ENCODE measurements at regions not wholly inside any gene's neighbourhood (a gene's known extent, or its start where the extent isn't known, plus 50 kb on each side); places are given as distances from the start of the nearest gene placed in this dataset.
"Not testable (repeated sequence)": the region's sequence is repeated elsewhere in the genome, so short reads cannot be mapped to it uniquely, and the experiment has no call there.

GRCh38 chr4:110854021-110854678 lies 231.3 kb upstream of the PITX2 start:
- Histone ChIP-seq H3K9me3 (ENCODE audit: control insufficient read depth, insufficient read depth, low read length) (no peaks in the 10 kb centered on the region), H3K4me3 (ENCODE audit: low read length) (no peak overlapping the region), H3K27me3 (ENCODE audit: control insufficient read depth, insufficient read depth, low read length) (no peaks in the 10 kb centered on the region), H3K4me1 (ENCODE audit: control insufficient read depth, insufficient read depth, low read length) (no peaks in the 10 kb centered on the region), H3K27ac (ENCODE audit: low read length) (no peak overlapping the region), H3K36me3 (ENCODE audit: control insufficient read depth, insufficient read depth, low read length) (no peaks in the 10 kb centered on the region)
- DNase-seq (ENCODE audit: low read depth, low spot score): no peak
- WGBS (ENCODE audit: insufficient coverage, insufficient read length): no CpG with 5 or more reads among the region's 6 CpGs

- no peaks in the 10 kb centered on the region for H3K36me3 ChIP-seq (ENCODE audit: control insufficient read depth, insufficient read depth, low read length)
- no peaks in the 10 kb centered on the region for H3K4me1 ChIP-seq (ENCODE audit: control insufficient read depth, insufficient read depth, low read length)
- H3K9me3 ChIP-seq (ENCODE audit: control insufficient read depth, insufficient read depth, low read length): no peaks in the 10 kb centered on the region
- no CpG with 5 or more reads among the region's 6 CpGs for WGBS (ENCODE audit: insufficient coverage, insufficient read length)
- no peak overlapping the region for H3K27ac ChIP-seq (ENCODE audit: low read length)
- no peaks in the 10 kb centered on the region for H3K27me3 ChIP-seq (ENCODE audit: control insufficient read depth, insufficient read depth, low read length)
- H3K4me3 ChIP-seq (ENCODE audit: low read length): no peak overlapping the region
- DNase-seq (ENCODE audit: low read depth, low spot score): no peak
Observed at GRCh38 chr4:110860125-110860524, 237.2 kb upstream of the PITX2 start.

GRCh38 chr4:110860901-110861300 lies 238.0 kb upstream of the PITX2 start:
- H3K36me3 ChIP-seq (ENCODE audit: control insufficient read depth, insufficient read depth, low read length): no peaks in the 10 kb centered on the region
- no peaks in the 10 kb centered on the region for H3K9me3 ChIP-seq (ENCODE audit: control insufficient read depth, insufficient read depth, low read length)
- no CpG with 5 or more reads among the region's 1 CpG for WGBS (ENCODE audit: insufficient coverage, insufficient read length)
- no peak for DNase-seq (ENCODE audit: low read depth, low spot score)
- H3K4me3 ChIP-seq (ENCODE audit: low read length): no peak overlapping the region
- H3K4me1 ChIP-seq (ENCODE audit: control insufficient read depth, insufficient read depth, low read length): no peaks in the 10 kb centered on the region
- H3K27ac ChIP-seq (ENCODE audit: low read length): no peak overlapping the region
- no peaks in the 10 kb centered on the region for H3K27me3 ChIP-seq (ENCODE audit: control insufficient read depth, insufficient read depth, low read length)

- Histone ChIP-seq H3K27me3 (ENCODE audit: control insufficient read depth, insufficient read depth, low read length) (no peaks in the 10 kb centered on the region), H3K36me3 (ENCODE audit: control insufficient read depth, insufficient read depth, low read length) (no peaks in the 10 kb centered on the region), H3K4me1 (ENCODE audit: control insufficient read depth, insufficient read depth, low read length) (no peaks in the 10 kb centered on the region), H3K27ac (ENCODE audit: low read length) (no peak overlapping the region), H3K4me3 (ENCODE audit: low read length) (no peak overlapping the region), H3K9me3 (ENCODE audit: control insufficient read depth, insufficient read depth, low read length) (no peaks in the 10 kb centered on the region)
- no CpG with 5 or more reads among the region's 1 CpG for WGBS (ENCODE audit: insufficient coverage, insufficient read length)
- DNase-seq (ENCODE audit: low read depth, low spot score): no peak
Observed at GRCh38 chr4:110865611-110866259, 242.9 kb upstream of the PITX2 start.

- H3K4me3 ChIP-seq (ENCODE audit: low read length): no peak overlapping the region
- WGBS (ENCODE audit: insufficient coverage, insufficient read length): no CpG with 5 or more reads among the region's 3 CpGs
- DNase-seq (ENCODE audit: low read depth, low spot score): no peak
Observed at GRCh38 chr4:110867251-110867960, 244.5 kb upstream of the PITX2 start.

GRCh38 chr4:110867981-110868720 lies 245.3 kb upstream of the PITX2 start:
- WGBS (ENCODE audit: insufficient coverage, insufficient read length): no CpG with 5 or more reads among the region's 2 CpGs
- Histone ChIP-seq H3K27me3 (ENCODE audit: control insufficient read depth, insufficient read depth, low read length) (no peaks in the 10 kb centered on the region), H3K9me3 (ENCODE audit: control insufficient read depth, insufficient read depth, low read length) (no peaks in the 10 kb centered on the region), H3K4me1 (ENCODE audit: control insufficient read depth, insufficient read depth, low read length) (no peaks in the 10 kb centered on the region), H3K27ac (ENCODE audit: low read length) (no peak overlapping the region), H3K36me3 (ENCODE audit: control insufficient read depth, insufficient read depth, low read length) (no peaks in the 10 kb centered on the region), H3K4me3 (ENCODE audit: low read length) (no peak overlapping the region)
- DNase-seq (ENCODE audit: low read depth, low spot score): no peak

More at GRCh38 chr4:110867251-110867960, 244.5 kb upstream of the PITX2 start:
- H3K27me3 ChIP-seq (ENCODE audit: control insufficient read depth, insufficient read depth, low read length): no peaks in the 10 kb centered on the region
- H3K27ac ChIP-seq (ENCODE audit: low read length): no peak overlapping the region
- no peaks in the 10 kb centered on the region for H3K36me3 ChIP-seq (ENCODE audit: control insufficient read depth, insufficient read depth, low read length)
- no peaks in the 10 kb centered on the region for H3K9me3 ChIP-seq (ENCODE audit: control insufficient read depth, insufficient read depth, low read length)
- no peaks in the 10 kb centered on the region for H3K4me1 ChIP-seq (ENCODE audit: control insufficient read depth, insufficient read depth, low read length)

- Histone ChIP-seq H3K9me3 (ENCODE audit: control insufficient read depth, insufficient read depth, low read length) (no peaks in the 10 kb centered on the region), H3K27ac (ENCODE audit: low read length) (no peak overlapping the region), H3K27me3 (ENCODE audit: control insufficient read depth, insufficient read depth, low read length) (no peaks in the 10 kb centered on the region), H3K4me1 (ENCODE audit: control insufficient read depth, insufficient read depth, low read length) (no peaks in the 10 kb centered on the region), H3K4me3 (ENCODE audit: low read length) (no peak overlapping the region), H3K36me3 (ENCODE audit: control insufficient read depth, insufficient read depth, low read length) (no peaks in the 10 kb centered on the region)
- WGBS (ENCODE audit: insufficient coverage, insufficient read length): no CpG with 5 or more reads among the region's 2 CpGs
- DNase-seq (ENCODE audit: low read depth, low spot score): no peak
Observed at GRCh38 chr4:110869114-110869513, 246.2 kb upstream of the PITX2 start.

GRCh38 chr4:110869862-110870572 lies 247.1 kb upstream of the PITX2 start:
- no CpG with 5 or more reads among the region's 1 CpG for WGBS (ENCODE audit: insufficient coverage, insufficient read length)
- Histone ChIP-seq H3K36me3 (ENCODE audit: control insufficient read depth, insufficient read depth, low read length) (no peaks in the 10 kb centered on the region), H3K4me1 (ENCODE audit: control insufficient read depth, insufficient read depth, low read length) (no peaks in the 10 kb centered on the region), H3K9me3 (ENCODE audit: control insufficient read depth, insufficient read depth, low read length) (no peaks in the 10 kb centered on the region), H3K27me3 (ENCODE audit: control insufficient read depth, insufficient read depth, low read length) (no peaks in the 10 kb centered on the region), H3K27ac (ENCODE audit: low read length) (no peak overlapping the region), H3K4me3 (ENCODE audit: low read length) (no peak overlapping the region)
- DNase-seq (ENCODE audit: low read depth, low spot score): no peak

GRCh38 chr4:110876214-110876613 lies 253.3 kb upstream of the PITX2 start:
- not testable (repeated sequence) for H3K27me3 ChIP-seq (ENCODE audit: control insufficient read depth, insufficient read depth, low read length)
- WGBS (ENCODE audit: insufficient coverage, insufficient read length): no CpG with 5 or more reads among the region's 18 CpGs
- H3K4me3 ChIP-seq (ENCODE audit: low read length): peak overlapping the region; percentile 8; the same call in 1 of the 2 replicates

GRCh38 chr4:110876866-110877265 lies 254.0 kb upstream of the PITX2 start:
- H3K4me3 ChIP-seq (ENCODE audit: low read length): no peak overlapping the region
- H3K36me3 ChIP-seq (ENCODE audit: control insufficient read depth, insufficient read depth, low read length): no peaks in the 10 kb centered on the region
- no CpG with 5 or more reads among the region's 1 CpG for WGBS (ENCODE audit: insufficient coverage, insufficient read length)
- no peak overlapping the region for H3K27ac ChIP-seq (ENCODE audit: low read length)
- H3K4me1 ChIP-seq (ENCODE audit: control insufficient read depth, insufficient read depth, low read length): no peaks in the 10 kb centered on the region
- H3K27me3 ChIP-seq (ENCODE audit: control insufficient read depth, insufficient read depth, low read length): no peaks in the 10 kb centered on the region
- no peaks in the 10 kb centered on the region for H3K9me3 ChIP-seq (ENCODE audit: control insufficient read depth, insufficient read depth, low read length)
- DNase-seq (ENCODE audit: low read depth, low spot score): no peak

More at GRCh38 chr4:110876214-110876613, 253.3 kb upstream of the PITX2 start:
- H3K27ac ChIP-seq (ENCODE audit: low read length); H3K9me3 ChIP-seq (ENCODE audit: control insufficient read depth, insufficient read depth, low read length); H3K36me3 ChIP-seq (ENCODE audit: control insufficient read depth, insufficient read depth, low read length); DNase-seq (ENCODE audit: low read depth, low spot score); H3K4me1 ChIP-seq (ENCODE audit: control insufficient read depth, insufficient read depth, low read length): not testable (repeated sequence)

Data from iPS DF 6.9 (cell line).